GM18873 (cell line): ENCODE measurements at regions not wholly inside any gene's neighbourhood (a gene's known extent, or its start where the extent isn't known, plus 50 kb on each side); places are given as distances from the start of the nearest gene placed in this dataset.

Source experiments
- ATAC-seq: cut with Tn5 transposase; IDR thresholded peaks from one replicate; pipeline ENCODE4 v1.9.1; 2021; ENCODE audit warnings: mild to moderate bottlenecking, moderate library complexity, moderate number of reproducible peaks; ENCODE audit not compliant: unreplicated experiment, low FRiP score

GRCh38 chr5:166014256-166014655, 2277.2 kb upstream of the WWC1 start:
- no peak for ATAC-seq

- no peak for ATAC-seq
Observed at GRCh38 chr5:166018716-166019115, 2272.7 kb upstream of the WWC1 start.

GRCh38 chr5:166022065-166022464, 2269.4 kb upstream of the WWC1 start:
- no peak for ATAC-seq

GRCh38 chr5:166024970-166025369, 2266.5 kb upstream of the WWC1 start:
- ATAC-seq = no peak

- no peak for ATAC-seq
Observed at GRCh38 chr5:166027582-166027981, 2263.9 kb upstream of the WWC1 start.

- no peak for ATAC-seq
Observed at GRCh38 chr5:166031926-166032325, 2259.5 kb upstream of the WWC1 start.

- no peak for ATAC-seq
Observed at GRCh38 chr5:166032601-166033000, 2258.8 kb upstream of the WWC1 start.

GRCh38 chr5:166045961-166046360, 2245.5 kb upstream of the WWC1 start:
- ATAC-seq = no peak

GRCh38 chr5:166046956-166047355, 2244.5 kb upstream of the WWC1 start:
- ATAC-seq = no peak

- no peak for ATAC-seq
Observed at GRCh38 chr5:166050531-166050930, 2240.9 kb upstream of the WWC1 start.

GRCh38 chr5:166058660-166059059, 2232.8 kb upstream of the WWC1 start:
- ATAC-seq = no peak

- ATAC-seq = no peak
Observed at GRCh38 chr5:166062094-166062493, 2229.4 kb upstream of the WWC1 start.

GRCh38 chr5:166062719-166063118, 2228.7 kb upstream of the WWC1 start:
- no peak for ATAC-seq

GRCh38 chr5:166063261-166063660, 2228.2 kb upstream of the WWC1 start:
- no peak for ATAC-seq

GRCh38 chr5:166068547-166069335, 2222.7 kb upstream of the WWC1 start:
- ATAC-seq = no peak

- no peak for ATAC-seq
Observed at GRCh38 chr5:166073901-166074581, 2217.4 kb upstream of the WWC1 start.

- no peak for ATAC-seq
Observed at GRCh38 chr5:166074582-166075481, 2216.6 kb upstream of the WWC1 start.

- ATAC-seq = no peak
Observed at GRCh38 chr5:166083183-166083959, 2208.1 kb upstream of the WWC1 start.

GRCh38 chr5:166086568-166086967, 2204.9 kb upstream of the WWC1 start:
- ATAC-seq = no peak

- no peak for ATAC-seq
Observed at GRCh38 chr5:166088389-166089039, 2202.9 kb upstream of the WWC1 start.
